ENCODE measurements at regions not wholly inside any gene's neighbourhood (a gene's known extent, or its start where the extent isn't known, plus 50 kb on each side); places are given as distances from the start of the nearest gene placed in this dataset.

GRCh38 chr4:54556587-54556986 is 101.2 kb upstream of the KIT start:
- DNase-seq = no peak

GRCh38 chr4:54558889-54559677 is 98.7 kb upstream of the KIT start:
- Histone ChIP-seq H3K4me1 (ENCODE audit: control extremely low read depth in 1 of 4, control insufficient read depth in 4 of 4, insufficient read depth in 4 of 4, low read length in 3 of 4) (no peaks in the 10 kb centered on the region), H3K9me3 (ENCODE audit: control extremely low read depth in 1 of 5, control insufficient read depth in 4 of 5, insufficient read depth in 2 of 5, low read depth in 1 of 5, low read length in 4 of 5) (no peaks in the 10 kb centered on the region), H3K27ac (ENCODE audit: insufficient read depth in 1 of 2, low read depth in 1 of 2, low read length in 2 of 2, poor library complexity in 1 of 2, severe bottlenecking in 2 of 2) (no peak overlapping the region), H3K36me3 (ENCODE audit: control insufficient read depth in 4 of 4, insufficient read depth in 4 of 4, low read length in 3 of 4) (no peaks in the 10 kb centered on the region), H3K4me3 (ENCODE audit: control insufficient read depth in 1 of 7, extremely low read depth in 1 of 7, insufficient read depth in 4 of 7, low read depth in 2 of 7, low read length in 6 of 7) (no peak overlapping the region), H3K27me3 (replicated peaks in 2 of 5; ENCODE audit: control insufficient read depth in 4 of 5, insufficient read depth in 5 of 5, low read length in 4 of 5) (no peaks in the 10 kb centered on the region)
- no peak for DNase-seq
- POLR2A ChIA-PET = no interaction called here
- WGBS (ENCODE audit: insufficient coverage) = 100% methylated on average over 2 of the region's 2 CpGs
- CTCF ChIA-PET = no interaction called here

More at GRCh38 chr4:54556587-54556986, 101.2 kb upstream of the KIT start:
- Histone ChIP-seq H3K4me3 (ENCODE audit: control insufficient read depth in 1 of 7, extremely low read depth in 1 of 7, insufficient read depth in 4 of 7, low read depth in 2 of 7, low read length in 6 of 7) (no peak overlapping the region), H3K4me1 (ENCODE audit: control extremely low read depth in 1 of 4, control insufficient read depth in 4 of 4, insufficient read depth in 4 of 4, low read length in 3 of 4) (no peaks in the 10 kb centered on the region), H3K27me3 (replicated peaks in 2 of 5; ENCODE audit: control insufficient read depth in 4 of 5, insufficient read depth in 5 of 5, low read length in 4 of 5) (no peaks in the 10 kb centered on the region), H3K36me3 (ENCODE audit: control insufficient read depth in 4 of 4, insufficient read depth in 4 of 4, low read length in 3 of 4) (no peaks in the 10 kb centered on the region), H3K9me3 (ENCODE audit: control extremely low read depth in 1 of 5, control insufficient read depth in 4 of 5, insufficient read depth in 2 of 5, low read depth in 1 of 5, low read length in 4 of 5) (no peaks in the 10 kb centered on the region), H3K27ac (ENCODE audit: insufficient read depth in 1 of 2, low read depth in 1 of 2, low read length in 2 of 2, poor library complexity in 1 of 2, severe bottlenecking in 2 of 2) (no peak overlapping the region)
- WGBS (ENCODE audit: insufficient coverage) = 86% methylated on average over 1 of the region's 3 CpGs
- POLR2A ChIA-PET = no interaction called here
- CTCF ChIA-PET = interaction anchor here (0.8 kb wide), 1 partner anchor 15 kb away, joined by 3 read pairs; no protein-coding TSS in a partner anchor

DNA sequence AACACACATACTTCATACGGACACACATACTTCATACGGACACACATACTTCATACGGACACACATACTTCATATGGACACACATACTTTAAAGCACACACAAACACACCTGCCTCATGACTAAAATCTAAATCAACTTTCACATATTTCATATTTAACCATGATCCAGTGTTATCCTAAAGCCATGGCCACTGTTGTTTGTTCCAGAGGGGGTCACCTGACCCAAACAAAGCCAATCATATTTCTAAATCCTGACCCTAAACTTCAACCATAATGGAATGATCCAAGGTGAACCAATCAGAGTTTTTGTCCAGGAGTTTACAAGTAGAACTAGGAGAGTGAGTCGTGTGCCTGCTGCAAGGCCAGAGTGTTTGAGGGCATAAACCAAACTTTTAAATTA is 97.2 kb upstream of the KIT start:
- Histone ChIP-seq H3K27me3 (replicated peaks in 2 of 5; ENCODE audit: control insufficient read depth in 4 of 5, insufficient read depth in 5 of 5, low read length in 4 of 5) (no peaks in the 10 kb centered on the region), H3K36me3 (ENCODE audit: control insufficient read depth in 4 of 4, insufficient read depth in 4 of 4, low read length in 3 of 4) (no peaks in the 10 kb centered on the region), H3K27ac (ENCODE audit: insufficient read depth in 1 of 2, low read depth in 1 of 2, low read length in 2 of 2, poor library complexity in 1 of 2, severe bottlenecking in 2 of 2) (no peak overlapping the region), H3K4me1 (ENCODE audit: control extremely low read depth in 1 of 4, control insufficient read depth in 4 of 4, insufficient read depth in 4 of 4, low read length in 3 of 4) (peaks cover 0 to 4% (median 1%) of the 10 kb centered on the region in 4 experiments), H3K9me3 (ENCODE audit: control extremely low read depth in 1 of 5, control insufficient read depth in 4 of 5, insufficient read depth in 2 of 5, low read depth in 1 of 5, low read length in 4 of 5) (no peaks in the 10 kb centered on the region), H3K4me3 (ENCODE audit: control insufficient read depth in 1 of 7, extremely low read depth in 1 of 7, insufficient read depth in 4 of 7, low read depth in 2 of 7, low read length in 6 of 7) (no peak overlapping the region)
- DNase-seq = no peak
- ChIA-PET CTCF (interaction anchor here (1.4 kb wide), 1 partner anchor 14 kb away, joined by 3 read pairs; no protein-coding TSS in a partner anchor), POLR2A (no interaction called here)
- WGBS (ENCODE audit: insufficient coverage) = 98% methylated on average over 4 of the region's 4 CpGs

DNA sequence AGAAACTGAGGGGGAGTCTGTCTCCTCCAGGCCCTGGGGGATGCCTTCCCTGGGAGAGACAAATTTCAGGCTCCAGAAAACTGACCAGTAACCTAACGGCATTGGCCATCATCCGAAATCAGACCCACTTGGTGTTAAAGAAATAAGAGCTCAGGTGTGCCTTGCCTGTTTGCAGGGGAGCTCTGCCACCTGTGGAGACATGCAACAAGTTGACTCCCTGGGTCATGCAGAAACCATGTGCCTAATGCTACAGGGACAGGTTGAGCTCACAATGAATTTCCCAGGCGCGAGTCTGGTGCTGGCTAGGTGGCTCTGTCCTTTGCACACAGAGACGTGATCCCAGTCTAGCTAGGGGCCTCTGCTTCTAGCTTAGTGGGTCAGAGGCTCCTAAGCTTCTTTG is 95.8 kb upstream of the KIT start:
- no peaks in the 10 kb centered on the region for H3K27me3 ChIP-seq (replicated peaks in 2 of 5; ENCODE audit: control insufficient read depth in 4 of 5, insufficient read depth in 5 of 5, low read length in 4 of 5)
- H3K4me3 ChIP-seq (ENCODE audit: control insufficient read depth in 1 of 7, extremely low read depth in 1 of 7, insufficient read depth in 4 of 7, low read depth in 2 of 7, low read length in 6 of 7) = no peak overlapping the region
- peaks cover 0 to 4% (median 1%) of the 10 kb centered on the region in 4 experiments for H3K4me1 ChIP-seq (ENCODE audit: control extremely low read depth in 1 of 4, control insufficient read depth in 4 of 4, insufficient read depth in 4 of 4, low read length in 3 of 4)
- H3K27ac ChIP-seq (ENCODE audit: insufficient read depth in 1 of 2, low read depth in 1 of 2, low read length in 2 of 2, poor library complexity in 1 of 2, severe bottlenecking in 2 of 2) = no peak overlapping the region
- no peaks in the 10 kb centered on the region for H3K9me3 ChIP-seq (ENCODE audit: control extremely low read depth in 1 of 5, control insufficient read depth in 4 of 5, insufficient read depth in 2 of 5, low read depth in 1 of 5, low read length in 4 of 5)
- ChIA-PET CTCF (no interaction called here), POLR2A (no interaction called here)
- no peaks in the 10 kb centered on the region for H3K36me3 ChIP-seq (ENCODE audit: control insufficient read depth in 4 of 4, insufficient read depth in 4 of 4, low read length in 3 of 4)
- no peak for DNase-seq
- 97% methylated on average over 5 of the region's 5 CpGs for WGBS (ENCODE audit: insufficient coverage)

DNA sequence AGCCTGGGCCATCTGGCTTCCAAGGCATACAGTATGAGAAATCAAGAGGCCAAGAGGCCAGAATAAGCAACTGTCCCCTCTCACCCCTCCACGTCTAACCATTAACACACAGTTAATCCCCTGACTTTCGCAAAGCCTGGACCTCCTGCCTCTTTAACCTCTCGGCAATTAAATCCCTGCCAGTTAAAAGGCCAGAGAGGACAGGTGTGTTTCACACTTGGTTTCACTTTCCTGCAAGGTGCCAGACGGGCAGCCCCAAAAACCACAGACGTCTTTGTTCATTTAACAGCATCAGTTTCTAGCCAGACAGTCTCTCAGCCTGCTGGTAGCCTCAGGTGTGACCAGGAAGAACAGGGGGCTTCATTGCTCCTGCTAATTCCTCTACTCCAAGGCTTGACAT is 91.1 kb upstream of the KIT start:
- no peak overlapping the region for H3K27ac ChIP-seq (ENCODE audit: insufficient read depth in 1 of 2, low read depth in 1 of 2, low read length in 2 of 2, poor library complexity in 1 of 2, severe bottlenecking in 2 of 2)
- no peaks in the 10 kb centered on the region for H3K9me3 ChIP-seq (ENCODE audit: control extremely low read depth in 1 of 5, control insufficient read depth in 4 of 5, insufficient read depth in 2 of 5, low read depth in 1 of 5, low read length in 4 of 5)
- 85% methylated on average over 2 of the region's 5 CpGs for WGBS (ENCODE audit: insufficient coverage)
- H3K4me3 ChIP-seq (ENCODE audit: control insufficient read depth in 1 of 7, extremely low read depth in 1 of 7, insufficient read depth in 4 of 7, low read depth in 2 of 7, low read length in 6 of 7) = no peak overlapping the region
- DNase-seq = no peak
- ChIA-PET POLR2A (no interaction called here), CTCF (interaction anchor here (1.4 kb wide), 1 partner anchor 17 kb away, joined by 3 read pairs; no protein-coding TSS in a partner anchor)
- no peaks in the 10 kb centered on the region for H3K36me3 ChIP-seq (ENCODE audit: control insufficient read depth in 4 of 4, insufficient read depth in 4 of 4, low read length in 3 of 4)
- peaks cover 0 to 4% (median 3%) of the 10 kb centered on the region in 4 experiments for H3K4me1 ChIP-seq (ENCODE audit: control extremely low read depth in 1 of 4, control insufficient read depth in 4 of 4, insufficient read depth in 4 of 4, low read length in 3 of 4)
- peaks cover 0 to 2% (median 0%) of the 10 kb centered on the region in 5 experiments for H3K27me3 ChIP-seq (replicated peaks in 2 of 5; ENCODE audit: control insufficient read depth in 4 of 5, insufficient read depth in 5 of 5, low read length in 4 of 5)

DNA sequence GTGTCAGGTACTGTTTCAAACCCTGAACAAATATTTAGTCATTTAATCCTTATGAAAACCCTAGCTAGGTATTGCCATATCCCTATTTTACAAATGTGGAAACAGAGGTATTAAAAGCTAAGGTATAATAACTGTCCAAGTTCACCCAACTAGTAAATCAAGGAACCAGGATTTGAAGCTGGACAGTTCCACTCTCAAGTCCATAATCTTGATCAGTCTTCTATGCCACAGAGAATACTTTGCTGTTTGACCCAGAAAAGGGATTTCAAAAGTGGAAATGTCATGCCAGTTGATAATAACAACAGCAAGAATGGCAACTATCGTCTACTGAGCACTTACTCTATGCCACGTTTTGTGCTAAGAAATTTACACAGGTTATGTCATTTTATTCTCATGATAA is 90.4 kb upstream of the KIT start:
- no peak overlapping the region for H3K4me3 ChIP-seq (ENCODE audit: control insufficient read depth in 1 of 7, extremely low read depth in 1 of 7, insufficient read depth in 4 of 7, low read depth in 2 of 7, low read length in 6 of 7)
- H3K27me3 ChIP-seq (replicated peaks in 2 of 5; ENCODE audit: control insufficient read depth in 4 of 5, insufficient read depth in 5 of 5, low read length in 4 of 5) = peaks cover 0 to 2% (median 0%) of the 10 kb centered on the region in 5 experiments
- WGBS (ENCODE audit: insufficient coverage) = no CpG with 5 or more reads among the region's 2 CpGs
- H3K36me3 ChIP-seq (ENCODE audit: control insufficient read depth in 4 of 4, insufficient read depth in 4 of 4, low read length in 3 of 4) = no peaks in the 10 kb centered on the region
- H3K4me1 ChIP-seq (ENCODE audit: control extremely low read depth in 1 of 4, control insufficient read depth in 4 of 4, insufficient read depth in 4 of 4, low read length in 3 of 4) = peaks cover 0 to 4% (median 3%) of the 10 kb centered on the region in 4 experiments
- DNase-seq = no peak
- H3K27ac ChIP-seq (ENCODE audit: insufficient read depth in 1 of 2, low read depth in 1 of 2, low read length in 2 of 2, poor library complexity in 1 of 2, severe bottlenecking in 2 of 2) = no peak overlapping the region
- ChIA-PET POLR2A (no interaction called here), CTCF (interaction anchor here (1.2 to 1.4 kb wide), 2 partner anchors 14 to 16 kb away, joined by 3 read pairs; no protein-coding TSS in a partner anchor)
- no peaks in the 10 kb centered on the region for H3K9me3 ChIP-seq (ENCODE audit: control extremely low read depth in 1 of 5, control insufficient read depth in 4 of 5, insufficient read depth in 2 of 5, low read depth in 1 of 5, low read length in 4 of 5)

- peaks cover 0 to 2% (median 0%) of the 10 kb centered on the region in 5 experiments for H3K27me3 ChIP-seq (replicated peaks in 2 of 5; ENCODE audit: control insufficient read depth in 4 of 5, insufficient read depth in 5 of 5, low read length in 4 of 5)
- DNase-seq = no peak
- ChIA-PET POLR2A (no interaction called here), CTCF (interaction anchor here (1.2 to 1.4 kb wide), 2 partner anchors 14 to 15 kb away, joined by 3 read pairs; no protein-coding TSS in a partner anchor)
- WGBS (ENCODE audit: insufficient coverage) = 77% methylated on average over 3 of the region's 3 CpGs
- no peaks in the 10 kb centered on the region for H3K36me3 ChIP-seq (ENCODE audit: control insufficient read depth in 4 of 4, insufficient read depth in 4 of 4, low read length in 3 of 4)
- H3K9me3 ChIP-seq (ENCODE audit: control extremely low read depth in 1 of 5, control insufficient read depth in 4 of 5, insufficient read depth in 2 of 5, low read depth in 1 of 5, low read length in 4 of 5) = no peaks in the 10 kb centered on the region
- peaks cover 0 to 4% (median 3%) of the 10 kb centered on the region in 4 experiments for H3K4me1 ChIP-seq (ENCODE audit: control extremely low read depth in 1 of 4, control insufficient read depth in 4 of 4, insufficient read depth in 4 of 4, low read length in 3 of 4)
- no peak overlapping the region for H3K4me3 ChIP-seq (ENCODE audit: control insufficient read depth in 1 of 7, extremely low read depth in 1 of 7, insufficient read depth in 4 of 7, low read depth in 2 of 7, low read length in 6 of 7)
- H3K27ac ChIP-seq (ENCODE audit: insufficient read depth in 1 of 2, low read depth in 1 of 2, low read length in 2 of 2, poor library complexity in 1 of 2, severe bottlenecking in 2 of 2) = no peak overlapping the region
These were observed 89.6 kb upstream of the KIT start for GRCh38 chr4:54568184-54568583.
